ENCODE measurements at regions not wholly inside any gene's neighbourhood (a gene's known extent, or its start where the extent isn't known, plus 50 kb on each side); places are given as distances from the start of the nearest gene placed in this dataset.

DNA sequence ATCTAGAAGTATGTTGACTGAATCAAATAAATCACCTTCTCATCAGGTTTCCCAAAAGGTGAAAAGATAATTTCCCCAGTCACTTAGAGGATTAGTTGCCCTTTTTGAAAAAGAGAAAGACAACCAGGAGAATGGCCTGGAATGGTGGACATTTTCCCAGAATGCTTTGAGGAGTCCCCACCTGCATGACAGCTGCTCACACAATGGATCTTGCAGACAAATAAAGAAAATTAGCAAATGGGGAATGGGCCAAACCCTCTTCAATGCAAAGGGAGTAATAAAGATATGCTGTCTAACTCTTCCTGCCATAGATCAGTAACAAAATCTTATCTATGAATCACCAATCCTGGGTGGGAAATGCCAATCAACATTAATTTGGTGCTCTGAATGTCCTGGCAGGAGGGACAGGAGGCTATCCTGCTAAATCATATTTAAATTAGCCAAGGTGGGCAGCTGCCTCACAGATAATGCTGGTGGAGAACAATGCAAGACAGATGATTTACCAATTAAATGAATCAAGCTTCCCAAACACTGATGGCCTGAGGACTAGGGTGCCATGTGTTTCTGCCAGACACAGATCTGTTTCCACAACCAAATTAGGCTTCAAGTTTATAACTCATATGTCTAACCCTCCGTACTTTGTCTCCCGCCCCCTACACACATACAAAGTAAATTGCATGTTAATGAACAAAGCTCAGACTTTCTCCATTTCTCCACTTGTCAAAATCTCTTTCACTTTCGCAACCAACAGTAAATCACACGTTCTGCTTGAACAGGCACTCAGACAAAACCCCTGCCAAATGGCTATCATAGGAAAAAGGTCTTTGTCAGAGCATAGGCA lies 488.0 kb upstream of the PLXNA2 start:
- TF ChIP-seq POLR2AphosphoS5 (IDR thresholded peaks at IDR 0.05; ENCODE audit: low read depth, low read length) (no peak), PAX5 (IDR thresholded peaks at IDR 0.05; ENCODE audit: insufficient read depth, low read length, severe bottlenecking) (no peak), POLR2A (IDR thresholded peaks at IDR 0.05; ENCODE audit: low read depth, low read length) (no peak), SPI1 (IDR thresholded peaks at IDR 0.05; ENCODE audit: low read depth, low read length) (no peak), TAF1 (IDR thresholded peaks at IDR 0.05; ENCODE audit: low read depth, low read length) (no peak)

All from GM12891 (cell line).